HG02588 (cell line): ENCODE measurements at regions not wholly inside any gene's neighbourhood (a gene's known extent, or its start where the extent isn't known, plus 50 kb on each side); places are given as distances from the start of the nearest gene placed in this dataset.
"Not testable (repeated sequence)": the region's sequence is repeated elsewhere in the genome, so short reads cannot be mapped to it uniquely, and the experiment has no call there.

Experiments used
- ATAC-seq: cut with Tn5 transposase; IDR thresholded peaks from one replicate; pipeline ENCODE4 v1.9.1; 2021; ENCODE audit warnings: mild to moderate bottlenecking, moderate library complexity; ENCODE audit not compliant: unreplicated experiment

- no peak for ATAC-seq
Measured at GRCh38 chr2:190742431-190742830, 93.5 kb downstream of the NAB1 start.

- ATAC-seq = no peak
Measured at GRCh38 chr2:190744041-190744440, 95.2 kb downstream of the NAB1 start.

- no peak for ATAC-seq
Measured at GRCh38 chr2:190746971-190747761, 98.3 kb downstream of the NAB1 start.

- no peak for ATAC-seq
Measured at GRCh38 chr2:190748966-190749365, 100.1 kb downstream of the NAB1 start.

GRCh38 chr2:190755772-190756415 lies 107.0 kb downstream of the NAB1 start:
- ATAC-seq = no peak

GRCh38 chr2:190759749-190760213 lies 110.9 kb downstream of the NAB1 start:
- no peak for ATAC-seq

GRCh38 chr2:190760353-190761150 lies 111.7 kb downstream of the NAB1 start:
- ATAC-seq = not testable (repeated sequence)

GRCh38 chr2:190761216-190761615 lies 112.3 kb downstream of the NAB1 start:
- not testable (repeated sequence) for ATAC-seq

GRCh38 chr2:190762566-190762965 lies 113.7 kb downstream of the NAB1 start:
- no peak for ATAC-seq

- no peak for ATAC-seq
Measured at GRCh38 chr2:190763100-190763499, 114.2 kb downstream of the NAB1 start.

- ATAC-seq = peak; percentile 46
Measured at GRCh38 chr2:190763901-190764514, 115.1 kb downstream of the NAB1 start.

- no peak for ATAC-seq
Measured at GRCh38 chr2:190765386-190766173, 115.0 kb upstream of the GLS start.

- ATAC-seq = no peak
Measured at GRCh38 chr2:190766174-190766572, 114.4 kb upstream of the GLS start.

- ATAC-seq = no peak
Measured at GRCh38 chr2:190766595-190766994, 114.0 kb upstream of the GLS start.

GRCh38 chr2:190767821-190768220 lies 112.8 kb upstream of the GLS start:
- ATAC-seq = no peak

- no peak for ATAC-seq
Measured at GRCh38 chr2:190769258-190769657, 111.4 kb upstream of the GLS start.

- ATAC-seq = no peak
Measured at GRCh38 chr2:190771726-190772125, 108.9 kb upstream of the GLS start.

GRCh38 chr2:190780594-190780993 lies 100.0 kb upstream of the GLS start:
- no peak for ATAC-seq

GRCh38 chr2:190781604-190782198 lies 98.9 kb upstream of the GLS start:
- no peak for ATAC-seq

- no peak for ATAC-seq
Measured at GRCh38 chr2:190782264-190782663, 98.4 kb upstream of the GLS start.
